Limb (tissue), 2 donors: ENCODE measurements at regions not wholly inside any gene's neighbourhood (a gene's known extent, or its start where the extent isn't known, plus 50 kb on each side); places are given as distances from the start of the nearest gene placed in this dataset.
"Not testable (repeated sequence)": the region's sequence is repeated elsewhere in the genome, so short reads cannot be mapped to it uniquely, and the experiment has no call there.

Source experiments
- DNase-seq, 2 donors: peaks; one replicate each; pipeline ENCODE4 v3.0.0-alpha.2; 2016; ENCODE audit errors: extremely low spot score in 2 of 2

DNA sequence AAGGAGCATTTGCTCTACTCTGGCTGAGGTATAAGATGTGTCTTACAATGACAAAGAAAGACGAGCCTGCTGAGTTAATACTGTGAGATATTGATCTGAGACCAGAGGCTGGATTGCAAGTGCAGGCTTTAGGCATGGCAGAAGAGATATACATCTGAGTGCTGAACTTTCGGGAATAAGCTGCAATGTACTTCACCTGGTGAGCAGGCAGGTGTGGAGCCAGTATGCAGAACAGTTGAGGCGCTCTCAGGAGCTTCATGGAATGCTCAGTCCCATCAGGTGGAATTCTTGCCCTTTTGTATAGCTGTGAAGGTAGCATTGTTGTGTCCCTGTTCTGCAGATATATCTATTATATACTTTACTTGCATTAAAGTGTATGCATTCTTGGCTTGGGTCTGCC, 179.3 kb upstream of the RIMS1 start:
- no peak for DNase-seq

DNA sequence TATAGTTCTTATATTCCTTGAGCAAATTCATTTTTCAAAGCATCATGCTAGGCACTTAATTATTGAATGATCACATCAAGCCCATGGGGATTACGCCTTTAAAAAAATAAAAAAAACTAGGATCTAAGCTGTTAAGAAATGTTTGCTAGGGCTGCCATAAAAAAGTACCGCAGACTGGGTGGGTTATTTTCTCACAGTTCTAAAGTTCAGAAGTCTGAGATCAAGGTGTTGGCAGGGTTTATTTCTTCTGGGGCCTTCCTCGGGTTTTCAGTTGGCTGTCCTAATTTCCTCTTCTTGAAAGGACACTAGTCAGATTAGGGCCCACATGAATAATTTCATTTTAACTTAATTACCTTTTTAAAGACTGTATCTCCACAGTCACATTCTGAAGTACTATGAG, 165.6 kb upstream of the RIMS1 start:
- DNase-seq = no peak

DNA sequence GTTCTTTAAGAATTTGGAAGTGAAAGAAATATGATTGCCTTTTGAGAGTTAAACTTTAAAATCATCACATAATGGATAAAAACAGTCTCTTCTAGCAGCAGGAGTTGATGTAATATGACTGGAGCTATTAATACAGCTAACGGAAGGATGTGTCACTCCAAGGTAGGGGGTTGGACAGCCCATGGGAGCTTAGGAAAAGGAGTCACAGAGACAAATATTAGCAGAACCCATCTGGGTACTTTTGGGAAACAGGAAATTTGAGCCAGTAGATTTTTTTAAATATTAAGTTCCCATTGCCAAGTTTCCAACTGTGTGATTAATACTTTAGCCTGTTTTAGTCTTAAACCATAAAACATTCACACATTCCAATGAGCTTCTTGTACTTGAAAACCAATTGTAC, 164.7 kb upstream of the RIMS1 start:
- peak in 1 of 2 donors; percentile 28 for DNase-seq

DNA sequence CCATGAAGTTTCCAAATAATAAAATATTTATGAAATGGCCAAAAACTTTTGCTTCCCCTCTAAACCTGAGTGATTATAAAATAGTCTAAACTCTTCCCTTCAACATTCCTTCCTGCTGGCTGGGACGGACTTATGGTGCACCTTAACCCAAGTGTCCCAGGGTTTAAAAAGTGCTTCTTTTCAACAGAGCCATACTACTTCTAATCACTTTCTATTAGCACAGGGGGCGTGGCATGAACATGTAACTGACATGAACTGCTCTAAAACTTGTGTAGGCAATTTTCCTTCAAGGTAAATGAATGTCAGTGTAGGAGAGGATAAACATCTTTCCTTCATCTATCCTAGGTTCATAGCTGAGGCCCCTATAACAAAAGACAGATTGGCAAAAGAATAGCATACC, 163.6 kb upstream of the RIMS1 start:
- no peak for DNase-seq

DNA sequence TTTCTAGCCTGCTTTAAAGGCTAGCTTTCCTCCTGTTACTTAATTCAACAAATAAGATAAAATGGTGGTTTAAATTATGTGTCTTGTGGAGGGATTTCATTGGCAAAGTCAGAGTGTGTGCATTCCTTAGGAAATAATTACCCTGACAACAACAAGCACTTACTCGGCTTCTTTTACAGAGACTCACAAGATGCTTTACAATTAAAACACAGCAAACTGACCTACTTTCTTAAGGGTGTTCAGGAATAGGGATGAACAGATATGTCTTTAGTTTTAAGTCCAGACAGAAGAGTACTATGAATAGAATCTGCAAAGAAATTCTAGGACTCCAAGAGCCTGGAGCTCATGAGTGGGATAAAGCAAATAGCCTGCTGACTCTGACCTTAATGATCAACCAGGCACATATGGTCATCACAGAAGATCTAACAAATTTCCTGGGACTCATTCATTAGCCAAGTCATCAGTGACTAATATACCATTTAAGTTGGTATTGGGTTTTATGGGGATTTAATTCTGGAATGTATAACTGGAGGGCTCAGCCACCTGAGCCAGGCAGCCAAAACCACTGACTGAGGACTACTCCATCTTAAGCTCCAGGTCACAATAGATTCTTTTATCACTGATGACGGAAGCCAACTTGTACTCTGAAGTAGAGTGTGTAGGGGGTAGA, 161.8 kb upstream of the RIMS1 start:
- no peak for DNase-seq

DNA sequence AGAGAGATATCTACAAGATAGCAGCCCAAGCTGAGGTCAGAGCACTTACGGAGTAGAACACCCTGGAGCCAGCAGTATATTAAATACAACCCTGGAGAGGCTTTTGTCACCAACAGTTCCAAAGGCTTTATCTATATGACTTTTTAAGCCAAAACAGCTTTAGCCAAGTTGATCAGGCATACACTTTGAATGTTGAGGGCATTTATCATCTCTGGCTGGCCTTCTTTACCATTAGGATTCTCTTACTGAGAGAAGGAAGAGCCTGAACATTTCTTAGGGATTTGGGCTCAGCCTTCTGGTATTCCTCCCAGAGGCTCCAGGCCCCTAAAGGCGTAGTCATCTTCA, 161.3 kb upstream of the RIMS1 start:
- DNase-seq = no peak

DNA sequence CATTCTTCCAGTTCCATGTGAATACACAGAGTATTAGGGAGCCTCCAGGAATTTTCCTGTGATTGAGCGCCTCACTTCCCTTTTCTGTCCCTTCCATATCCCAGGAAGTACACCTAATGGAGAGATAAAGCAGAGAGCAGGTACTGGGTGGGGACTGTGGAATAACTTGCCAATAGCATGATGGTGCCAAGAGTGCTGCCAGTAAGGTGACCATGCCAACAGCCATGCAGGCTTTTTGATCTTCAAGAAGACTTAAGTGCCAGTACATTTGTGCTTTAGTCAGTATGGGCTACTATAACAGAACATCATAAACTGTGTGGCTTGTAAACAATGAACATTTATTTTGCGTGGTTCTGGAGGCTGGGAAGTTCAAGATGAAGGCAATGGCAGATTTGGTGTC, 160.2 kb upstream of the RIMS1 start:
- DNase-seq = no peak

DNA sequence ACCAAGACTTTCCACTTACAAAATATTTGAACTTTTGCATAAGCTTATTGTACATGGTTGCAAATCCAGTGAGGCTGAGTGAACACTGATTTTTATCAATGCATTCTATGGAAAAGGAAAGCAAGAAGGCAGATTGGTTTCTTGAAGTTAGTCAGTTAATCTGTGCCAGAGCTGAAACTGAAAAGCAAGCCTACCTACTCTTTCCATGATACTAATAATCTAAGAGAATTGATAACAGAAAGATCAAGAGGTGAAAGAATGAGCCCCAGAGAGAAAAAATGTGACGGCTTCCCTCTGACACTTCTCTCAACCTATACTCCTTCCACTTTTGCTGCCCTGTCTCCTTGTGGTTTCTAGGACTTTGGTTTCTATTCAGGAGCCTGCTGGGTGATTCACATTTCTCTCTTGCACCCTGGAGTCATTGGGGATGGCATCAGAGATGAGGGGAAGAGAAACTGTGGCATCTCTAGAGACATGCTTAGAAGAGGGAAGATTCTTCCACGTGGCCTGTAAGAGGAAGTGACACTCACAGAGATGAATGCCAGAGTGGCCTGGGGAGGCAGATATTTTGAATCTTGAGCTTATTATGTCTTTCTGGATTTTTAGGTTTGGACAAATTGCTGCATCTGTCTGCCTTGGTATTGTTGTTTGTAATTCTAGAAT, 158.6 kb upstream of the RIMS1 start:
- no peak for DNase-seq

DNA sequence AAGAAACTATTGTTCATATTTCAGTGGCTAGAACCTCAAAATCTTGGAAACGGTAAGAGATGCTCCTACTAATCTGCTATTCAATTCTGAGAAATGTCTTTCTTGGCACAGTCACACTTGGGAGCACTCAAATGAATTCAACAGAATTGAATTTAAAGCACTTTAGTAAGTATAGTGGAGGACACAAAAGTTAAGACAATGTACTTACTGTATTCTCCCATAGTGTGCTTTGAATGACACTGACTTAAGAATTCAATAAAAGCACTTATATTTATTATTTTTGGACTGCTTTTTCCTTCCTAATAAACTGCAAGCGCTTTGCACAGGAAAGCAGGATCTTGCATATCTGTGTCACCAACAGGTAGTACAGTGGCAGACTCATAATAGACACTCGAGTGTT, 156.1 kb upstream of the RIMS1 start:
- no peak for DNase-seq

DNA sequence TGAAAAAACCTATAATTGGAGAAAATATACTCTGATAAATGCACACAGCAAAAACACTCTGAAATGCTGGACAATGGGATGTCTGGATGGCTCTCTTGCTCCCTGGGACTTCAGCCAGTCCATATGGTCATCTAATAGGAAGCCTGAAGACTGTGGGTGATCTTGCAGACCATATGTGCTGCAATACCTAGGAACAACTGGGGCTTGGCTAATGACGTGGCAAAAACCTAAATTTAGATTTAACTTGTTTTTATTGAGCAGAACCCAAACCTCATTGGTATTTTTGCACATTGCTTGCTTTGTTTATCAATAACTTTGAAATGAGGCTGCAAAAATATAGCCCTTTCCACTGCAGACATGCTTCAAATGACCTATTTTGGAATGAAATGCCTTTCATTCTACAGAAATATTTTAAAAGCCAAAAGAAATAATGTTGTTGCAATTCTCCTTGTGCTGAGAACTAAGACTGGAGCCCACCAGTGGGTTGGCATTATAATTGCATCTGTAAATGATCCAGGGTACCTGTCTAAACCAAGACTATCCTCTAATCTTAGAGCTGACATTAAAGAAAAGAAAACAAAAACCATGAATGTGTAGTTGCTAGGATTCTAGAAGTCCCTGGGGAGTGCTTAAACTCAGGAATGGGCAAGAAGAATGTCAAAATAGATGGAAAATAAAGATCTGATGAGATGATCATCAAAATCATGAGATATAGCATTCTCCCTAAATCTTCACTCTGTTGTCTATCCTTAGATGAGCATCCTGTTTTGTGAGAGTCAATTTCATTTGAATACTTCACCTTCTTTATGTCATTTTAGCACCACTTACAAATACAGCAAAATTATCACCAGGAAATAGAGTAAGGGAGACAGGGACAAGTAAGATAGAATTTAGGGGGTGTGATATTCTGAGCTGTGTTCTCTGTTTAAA, 152.1 kb upstream of the RIMS1 start:
- DNase-seq = no peak

DNA sequence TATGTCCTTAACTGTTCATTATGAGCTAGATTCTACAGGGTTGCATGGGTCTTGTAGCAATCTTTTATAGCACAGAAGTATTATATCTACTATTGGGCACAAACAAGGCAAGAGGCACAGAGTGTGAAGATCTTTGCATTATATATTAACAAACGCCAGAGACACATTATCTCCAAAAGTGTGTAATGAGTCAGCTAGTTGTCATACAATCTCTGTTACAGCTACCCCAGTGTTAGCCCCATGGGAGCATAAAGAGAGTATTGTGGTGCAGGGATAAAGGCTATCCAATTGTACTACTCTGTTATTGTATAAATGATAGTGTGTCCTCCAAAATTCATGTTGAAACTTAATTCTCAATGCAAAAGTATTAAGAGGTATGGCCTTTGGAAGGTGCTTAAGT, 148.4 kb upstream of the RIMS1 start:
- no peak for DNase-seq

DNA sequence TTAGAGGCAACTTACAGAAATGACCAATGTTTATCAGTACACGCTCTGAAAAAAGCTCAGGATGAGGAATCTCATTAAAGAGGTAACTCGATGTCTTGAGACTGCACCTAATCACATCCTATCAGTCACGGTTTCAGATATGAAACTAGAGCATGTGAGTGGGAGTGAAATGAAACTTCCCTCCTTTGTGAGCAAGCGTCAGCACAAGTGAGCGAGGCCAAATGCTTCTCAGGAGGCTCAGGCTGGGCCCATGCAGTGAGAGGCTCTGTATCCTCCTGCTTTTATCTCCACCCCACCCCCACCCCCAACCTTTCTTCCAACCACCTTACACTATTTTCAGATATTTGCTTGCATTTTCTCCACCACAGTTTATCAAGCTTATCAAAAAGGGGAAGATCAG, 140.8 kb upstream of the RIMS1 start:
- no peak for DNase-seq

DNA sequence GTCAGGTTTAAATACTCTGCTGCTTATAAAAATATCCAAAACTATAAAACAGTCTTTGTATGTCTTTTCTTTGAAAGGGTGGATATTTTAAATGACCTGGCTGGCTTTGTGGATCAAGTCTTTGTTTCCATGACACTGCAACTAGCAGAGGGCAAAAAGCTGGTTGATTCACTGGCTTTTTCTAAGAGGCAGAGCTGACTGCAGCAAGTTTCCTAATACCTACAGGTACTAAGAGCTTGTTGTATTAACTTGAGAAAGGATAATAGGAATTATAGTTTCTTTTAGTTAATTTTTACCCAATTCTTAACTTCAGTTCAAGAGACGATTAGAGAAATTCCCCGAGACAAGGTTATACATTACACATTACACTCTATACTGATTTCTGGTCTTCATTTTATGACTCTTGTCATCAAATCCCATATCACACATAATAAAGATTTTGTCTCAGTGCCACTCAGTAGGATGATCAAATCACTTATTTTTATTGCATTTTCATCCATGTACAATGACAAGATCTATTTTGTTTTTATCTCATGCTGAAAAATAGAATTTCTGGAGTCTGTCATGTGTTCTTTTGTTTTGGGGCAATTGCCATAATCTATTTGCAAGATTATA, 120.1 kb upstream of the RIMS1 start:
- DNase-seq = no peak

DNA sequence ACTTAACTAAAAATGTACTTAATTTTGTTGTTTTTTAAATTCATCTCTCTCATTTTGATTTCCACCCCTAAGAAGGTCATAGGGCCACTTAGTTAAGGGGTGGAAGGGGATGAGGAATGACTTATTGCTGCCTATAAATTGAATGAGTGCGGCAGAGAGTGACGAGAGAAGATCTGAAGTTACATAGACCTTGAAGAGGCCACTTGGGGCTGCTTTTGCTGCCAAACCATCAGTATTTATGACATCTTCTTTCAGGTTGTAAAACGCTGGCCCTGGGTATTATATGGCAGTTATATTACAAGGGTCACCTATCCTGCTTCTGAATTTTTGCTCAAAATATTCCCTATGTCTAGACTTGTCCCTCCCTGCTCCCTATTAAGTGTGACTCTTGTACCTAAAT, 119.6 kb upstream of the RIMS1 start:
- DNase-seq = no peak

DNA sequence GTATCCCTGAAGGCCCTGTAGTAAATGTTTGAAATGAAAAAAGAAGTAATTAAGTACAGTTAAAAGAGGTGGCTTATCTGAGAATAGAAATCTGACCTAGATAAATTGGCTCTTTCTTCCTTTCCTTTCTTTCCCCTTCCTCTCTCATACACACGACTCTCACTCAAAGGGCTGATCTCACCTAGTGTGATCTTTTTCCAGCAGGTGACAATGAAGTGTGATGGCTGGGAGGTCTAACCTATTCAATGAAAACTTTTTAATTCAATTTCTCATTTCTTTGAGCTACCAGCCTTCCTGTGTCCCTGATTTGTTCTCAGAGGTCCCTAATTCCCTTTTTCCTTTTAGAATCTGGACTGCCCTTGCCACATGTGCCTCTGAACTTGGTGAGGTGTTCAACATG, 118.0 kb upstream of the RIMS1 start:
- DNase-seq = no peak

DNA sequence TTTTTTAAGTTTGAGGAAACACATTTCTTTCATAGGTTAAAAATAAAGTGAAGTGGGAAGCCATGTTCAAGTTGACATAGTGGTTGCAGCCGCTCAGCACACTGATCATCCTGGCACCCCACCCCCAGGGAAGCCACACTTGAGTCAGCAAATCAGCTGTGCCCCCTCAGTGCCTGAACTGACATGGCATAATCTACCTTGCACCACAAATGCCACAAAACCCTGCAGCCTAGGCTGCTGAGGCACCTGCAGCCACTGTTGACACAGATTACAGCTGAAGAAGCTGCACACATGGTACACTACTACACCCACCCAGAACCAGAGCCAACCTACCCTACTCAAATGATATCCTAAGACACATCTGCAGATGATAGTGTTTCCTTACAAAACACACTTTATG, 77.5 kb upstream of the RIMS1 start:
- DNase-seq = no peak

DNA sequence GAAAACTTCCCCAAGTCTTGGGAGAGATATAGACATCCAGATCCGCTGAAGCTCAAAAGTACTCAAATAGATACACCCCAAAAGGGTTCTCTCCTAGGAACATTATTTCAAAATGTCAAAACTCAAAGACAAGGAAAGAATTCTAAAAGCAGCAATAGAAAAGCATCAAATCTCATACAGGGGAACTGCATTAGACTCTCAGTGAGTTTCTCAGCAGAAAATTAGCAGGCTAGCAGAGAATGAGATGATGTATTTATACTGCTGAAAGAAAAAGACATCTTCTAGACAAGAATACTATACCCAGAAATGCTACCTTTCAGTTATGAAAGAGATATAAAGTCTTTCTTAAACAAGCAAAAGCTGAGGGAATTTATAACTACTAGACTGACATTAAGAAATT, 75.5 kb upstream of the RIMS1 start:
- DNase-seq = no peak

DNA sequence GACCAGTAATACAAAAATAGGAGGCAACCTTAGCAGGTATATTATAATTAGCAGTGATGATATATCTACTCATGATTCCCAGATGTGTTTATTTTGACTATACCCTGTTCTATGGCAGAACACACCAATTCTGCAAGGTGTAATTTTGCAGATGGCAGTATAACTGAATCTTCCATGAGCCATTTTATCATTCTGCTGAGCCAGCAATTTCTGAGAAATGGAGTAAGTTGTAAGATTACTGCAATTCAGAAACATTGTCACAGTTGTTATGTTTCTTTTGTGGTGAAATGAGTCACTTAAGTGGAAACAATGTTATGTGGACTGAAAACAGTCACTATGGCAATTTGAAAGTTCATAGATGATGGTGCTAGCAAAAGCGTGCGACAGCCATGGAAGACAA, 63.7 kb upstream of the RIMS1 start:
- no peak for DNase-seq

DNA sequence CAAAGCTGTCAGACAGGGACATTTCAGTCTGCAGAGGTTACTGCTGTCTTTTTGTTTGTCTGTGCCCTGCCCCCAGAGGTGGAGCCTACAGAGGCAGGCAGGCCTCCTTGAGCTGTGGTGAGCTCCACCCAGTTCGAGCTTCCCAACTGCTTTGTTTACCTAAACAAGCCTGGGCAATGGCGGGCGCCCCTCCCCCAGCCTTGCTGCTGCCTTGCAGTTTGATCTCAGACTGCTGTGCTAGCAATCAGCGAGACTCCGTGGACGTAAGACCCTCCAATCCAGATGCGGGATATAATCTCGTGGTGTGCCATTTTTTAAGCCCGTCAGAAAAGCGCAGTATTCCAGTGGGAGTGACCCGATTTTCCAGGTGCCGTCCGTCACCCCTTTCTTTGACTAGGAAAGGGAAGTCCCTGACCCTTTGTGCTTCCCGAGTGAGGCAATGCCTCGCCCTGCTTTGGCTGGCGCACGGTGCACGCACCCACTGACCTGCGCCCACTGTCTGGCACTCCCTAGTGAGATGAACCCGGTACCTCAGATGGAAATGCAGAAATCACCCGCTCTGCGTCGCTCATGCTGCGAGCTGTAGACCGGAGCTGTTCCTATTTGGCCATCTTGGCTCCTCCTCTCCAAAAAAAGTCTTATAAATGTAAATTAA, 54.1 kb upstream of the RIMS1 start:
- DNase-seq = not testable (repeated sequence)
